ENCODE measurements at regions not wholly inside any gene's neighbourhood (a gene's known extent, or its start where the extent isn't known, plus 50 kb on each side); places are given as distances from the start of the nearest gene placed in this dataset.

DNA sequence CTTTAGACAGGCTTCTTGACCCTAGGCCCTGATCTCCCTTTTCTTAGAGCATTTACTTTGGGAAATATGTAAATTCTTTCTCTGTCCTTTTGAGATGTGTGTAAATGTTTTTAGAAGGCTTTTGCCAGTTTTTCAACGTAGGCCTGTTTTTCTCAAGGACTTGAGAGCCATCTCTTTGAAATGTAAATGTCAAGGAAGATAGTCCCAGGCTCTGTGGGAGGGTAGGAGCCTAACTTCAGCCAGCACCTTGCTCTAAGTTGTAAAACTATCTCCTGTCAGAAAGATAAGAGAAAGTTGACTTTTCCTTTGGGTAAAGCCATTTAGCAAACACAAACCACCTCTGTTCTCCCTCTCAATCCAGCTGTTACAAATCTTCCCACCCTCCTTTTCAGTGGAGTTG lies 219.8 kb downstream of the RPS29 start:
- peaks cover 0 to 4% (median 2%) of the 10 kb centered on the region in 3 donors for H3K27me3 Mint-ChIP-seq (ENCODE audit: low read depth in 3 of 3)
- H3K4me3 Mint-ChIP-seq, result no peak overlapping the region
- Histone ChIP-seq H3K27me3 (ENCODE audit: control insufficient read depth in 2 of 2, insufficient read depth in 2 of 2, low read length in 2 of 2) (no peaks in the 10 kb centered on the region), H3K36me3 (replicated peaks in 1 of 2; ENCODE audit: control insufficient read depth in 1 of 2, insufficient read depth in 2 of 2, low read length in 2 of 2) (no peaks in the 10 kb centered on the region), H3K4me2 (replicated peaks; ENCODE audit: extremely low read depth, low read length, poor library complexity, severe bottlenecking) (no peak overlapping the region), H3K9ac (ENCODE audit: insufficient read depth, low read length, poor library complexity, severe bottlenecking) (no peak overlapping the region), H3K4me1 (ENCODE audit: control insufficient read depth in 1 of 2, insufficient read depth in 2 of 2, low read length in 2 of 2) (no peaks in the 10 kb centered on the region), H2AFZ (ENCODE audit: insufficient read depth, low read depth, low read length, poor library complexity, severe bottlenecking) (no peak overlapping the region), H3K27ac (ENCODE audit: low read depth in 1 of 2, low read length in 2 of 2) (no peak overlapping the region), H3K4me3 (replicated peaks in 1 of 3; ENCODE audit: low read depth in 2 of 3, low read length in 3 of 3) (no peak overlapping the region), H4K20me1 (ENCODE audit: insufficient read depth, low read length) (no peaks in the 10 kb centered on the region), H3K9me3 (replicated peaks in 1 of 2; ENCODE audit: control insufficient read depth in 1 of 2, insufficient read depth in 1 of 2, low read length in 2 of 2) (no peaks in the 10 kb centered on the region), H3K79me2 (ENCODE audit: insufficient read depth, low read length) (no peaks in the 10 kb centered on the region)
- H3K9me3 Mint-ChIP-seq, result peaks cover 0 to 5% (median 0%) of the 10 kb centered on the region in 7 donors
- TF ChIP-seq, protein P1, sequence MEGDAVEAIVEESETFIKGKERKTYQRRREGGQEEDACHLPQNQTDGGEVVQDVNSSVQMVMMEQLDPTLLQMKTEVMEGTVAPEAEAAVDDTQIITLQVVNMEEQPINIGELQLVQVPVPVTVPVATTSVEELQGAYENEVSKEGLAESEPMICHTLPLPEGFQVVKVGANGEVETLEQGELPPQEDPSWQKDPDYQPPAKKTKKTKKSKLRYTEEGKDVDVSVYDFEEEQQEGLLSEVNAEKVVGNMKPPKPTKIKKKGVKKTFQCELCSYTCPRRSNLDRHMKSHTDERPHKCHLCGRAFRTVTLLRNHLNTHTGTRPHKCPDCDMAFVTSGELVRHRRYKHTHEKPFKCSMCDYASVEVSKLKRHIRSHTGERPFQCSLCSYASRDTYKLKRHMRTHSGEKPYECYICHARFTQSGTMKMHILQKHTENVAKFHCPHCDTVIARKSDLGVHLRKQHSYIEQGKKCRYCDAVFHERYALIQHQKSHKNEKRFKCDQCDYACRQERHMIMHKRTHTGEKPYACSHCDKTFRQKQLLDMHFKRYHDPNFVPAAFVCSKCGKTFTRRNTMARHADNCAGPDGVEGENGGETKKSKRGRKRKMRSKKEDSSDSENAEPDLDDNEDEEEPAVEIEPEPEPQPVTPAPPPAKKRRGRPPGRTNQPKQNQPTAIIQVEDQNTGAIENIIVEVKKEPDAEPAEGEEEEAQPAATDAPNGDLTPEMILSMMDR (IDR thresholded peaks at IDR 0.05), result no peak
- intact Hi-C loops (cut with micrococcal nuclease), result no loop called here
- no peak for DNase-seq
- no peak overlapping the region for H3K27ac Mint-ChIP-seq
- no CpG with 5 or more reads among the region's 1 CpG for whole genome bisulfite sequencing (ENCODE audit: insufficient coverage)
- no peaks in the 10 kb centered on the region for H3K4me1 Mint-ChIP-seq
- no peaks in the 10 kb centered on the region for H3K36me3 Mint-ChIP-seq

DNA sequence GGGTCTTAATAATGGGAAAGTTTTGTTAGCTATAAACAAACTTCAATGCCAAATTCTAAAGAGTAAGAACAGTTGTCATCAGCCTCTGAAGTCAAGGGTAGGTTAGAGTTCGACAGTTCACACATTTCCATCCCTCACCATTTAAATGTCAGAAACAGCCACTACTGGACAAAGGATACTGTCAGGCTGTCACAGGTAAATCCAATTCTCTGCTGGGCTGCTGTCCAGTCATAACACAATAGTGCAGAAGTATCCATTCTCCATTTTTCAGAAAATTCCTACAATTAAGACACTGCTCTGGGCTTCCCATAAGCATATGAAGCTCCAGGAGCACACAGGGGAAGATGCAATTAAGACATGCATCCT lies 221.4 kb downstream of the RPS29 start:
- Histone ChIP-seq H4K20me1 (ENCODE audit: insufficient read depth, low read length) (no peaks in the 10 kb centered on the region), H3K4me1 (ENCODE audit: control insufficient read depth in 1 of 2, insufficient read depth in 2 of 2, low read length in 2 of 2) (no peaks in the 10 kb centered on the region), H3K36me3 (replicated peaks in 1 of 2; ENCODE audit: control insufficient read depth in 1 of 2, insufficient read depth in 2 of 2, low read length in 2 of 2) (no peaks in the 10 kb centered on the region), H3K4me2 (replicated peaks; ENCODE audit: extremely low read depth, low read length, poor library complexity, severe bottlenecking) (no peak overlapping the region), H3K27me3 (ENCODE audit: control insufficient read depth in 2 of 2, insufficient read depth in 2 of 2, low read length in 2 of 2) (no peaks in the 10 kb centered on the region), H3K4me3 (replicated peaks in 1 of 3; ENCODE audit: low read depth in 2 of 3, low read length in 3 of 3) (no peak overlapping the region), H2AFZ (ENCODE audit: insufficient read depth, low read depth, low read length, poor library complexity, severe bottlenecking) (no peak overlapping the region), H3K27ac (ENCODE audit: low read depth in 1 of 2, low read length in 2 of 2) (no peak overlapping the region), H3K9me3 (replicated peaks in 1 of 2; ENCODE audit: control insufficient read depth in 1 of 2, insufficient read depth in 1 of 2, low read length in 2 of 2) (no peaks in the 10 kb centered on the region), H3K79me2 (ENCODE audit: insufficient read depth, low read length) (no peaks in the 10 kb centered on the region), H3K9ac (ENCODE audit: insufficient read depth, low read length, poor library complexity, severe bottlenecking) (no peak overlapping the region)
- Mint-ChIP-seq H3K36me3 (no peaks in the 10 kb centered on the region), H3K27ac (no peak overlapping the region), H3K9me3 (peaks cover 0 to 10% (median 0%) of the 10 kb centered on the region in 7 donors), H3K4me3 (no peak overlapping the region), H3K27me3 (ENCODE audit: low read depth in 3 of 3) (peaks cover 0 to 4% (median 2%) of the 10 kb centered on the region in 3 donors), H3K4me1 (no peaks in the 10 kb centered on the region)
- WGBS (ENCODE audit: insufficient coverage), result no CpG with 5 or more reads among the region's 1 CpG
- DNase-seq, result no peak
- TF ChIP-seq, protein P1 (IDR thresholded peaks at IDR 0.05), result no peak
- intact Hi-C loops (cut with micrococcal nuclease), result no loop called here
